GM19238 (cell line): ENCODE measurements at regions not wholly inside any gene's neighbourhood (a gene's known extent, or its start where the extent isn't known, plus 50 kb on each side); places are given as distances from the start of the nearest gene placed in this dataset.

Source experiments
- DNase-seq: peaks from one replicate; pipeline ENCODE4 v3.0.0; 2011; ENCODE audit warnings: low spot score; ENCODE audit not compliant: insufficient read length

DNA sequence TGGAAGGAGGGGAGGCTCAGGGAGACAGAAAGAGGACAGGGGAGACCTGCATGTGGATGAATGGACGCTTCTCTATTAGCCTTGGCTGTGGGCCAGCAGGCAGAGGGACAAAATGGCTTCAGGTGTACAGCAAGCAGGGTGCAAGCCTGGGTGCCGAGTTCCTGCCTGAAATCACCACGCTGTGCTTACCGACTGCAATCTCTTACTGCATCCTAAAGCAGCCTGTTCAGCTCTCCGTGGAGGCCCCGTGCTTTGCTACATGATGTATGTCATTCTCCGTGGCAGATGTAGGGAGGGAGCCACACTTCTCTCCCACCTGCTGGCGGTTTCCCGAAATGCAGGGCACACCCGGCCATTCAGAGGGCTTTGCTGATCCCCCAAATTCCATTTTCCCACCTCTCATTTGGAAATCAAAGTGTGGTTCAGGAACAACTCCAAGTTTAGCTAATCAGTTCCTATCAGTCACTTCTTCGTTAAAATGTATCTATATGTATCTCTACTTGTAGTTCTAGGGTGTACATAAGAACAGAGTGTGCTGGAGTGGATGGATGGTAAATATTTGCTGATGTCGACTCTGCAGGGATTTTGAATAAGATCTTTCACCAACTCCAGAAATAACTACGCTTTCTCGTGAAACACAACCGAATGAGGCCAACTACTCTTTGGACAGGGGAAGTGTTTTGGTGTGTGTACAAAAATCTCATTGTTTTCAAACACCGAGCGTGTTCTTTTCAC is 122.3 kb upstream of the BACE2 start:
- no peak for DNase-seq

DNA sequence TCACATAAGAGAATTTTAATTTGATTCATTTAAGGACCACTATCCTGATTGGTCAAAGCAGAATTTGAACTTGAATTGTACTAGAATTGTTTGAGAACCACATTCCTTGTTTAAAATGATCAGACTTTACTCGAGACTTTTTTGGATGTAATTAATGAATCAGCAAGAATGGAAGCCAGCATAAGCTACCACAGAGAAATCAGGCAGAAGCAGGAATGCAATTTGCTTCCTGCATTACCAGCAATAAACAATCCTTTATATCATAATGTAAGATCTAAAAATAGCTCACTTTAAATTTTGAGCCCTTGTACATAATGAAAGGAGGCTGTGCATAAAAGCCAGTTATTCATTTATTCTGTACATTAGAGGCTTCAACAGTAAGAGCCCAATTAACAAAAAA is 119.8 kb upstream of the BACE2 start:
- DNase-seq, result no peak

DNA sequence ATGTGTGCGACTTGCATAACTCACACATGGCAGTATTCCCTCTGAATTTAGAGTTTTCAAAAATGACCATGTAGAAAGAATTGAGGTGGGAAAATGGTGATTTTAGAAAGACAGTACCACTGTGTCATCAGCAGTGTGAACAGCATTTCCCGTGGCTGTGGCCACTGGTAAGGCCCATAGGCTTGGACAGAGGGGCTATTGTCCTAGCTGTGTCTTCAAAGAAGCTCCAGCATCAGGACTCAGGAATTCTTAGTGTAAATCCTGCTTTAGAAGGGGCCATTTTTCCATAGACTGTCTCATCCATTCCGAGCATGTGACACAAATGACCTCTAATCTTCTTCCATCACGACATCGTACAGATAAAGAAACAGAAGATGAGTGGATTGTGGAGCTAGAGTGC is 119.3 kb upstream of the BACE2 start:
- no peak for DNase-seq

DNA sequence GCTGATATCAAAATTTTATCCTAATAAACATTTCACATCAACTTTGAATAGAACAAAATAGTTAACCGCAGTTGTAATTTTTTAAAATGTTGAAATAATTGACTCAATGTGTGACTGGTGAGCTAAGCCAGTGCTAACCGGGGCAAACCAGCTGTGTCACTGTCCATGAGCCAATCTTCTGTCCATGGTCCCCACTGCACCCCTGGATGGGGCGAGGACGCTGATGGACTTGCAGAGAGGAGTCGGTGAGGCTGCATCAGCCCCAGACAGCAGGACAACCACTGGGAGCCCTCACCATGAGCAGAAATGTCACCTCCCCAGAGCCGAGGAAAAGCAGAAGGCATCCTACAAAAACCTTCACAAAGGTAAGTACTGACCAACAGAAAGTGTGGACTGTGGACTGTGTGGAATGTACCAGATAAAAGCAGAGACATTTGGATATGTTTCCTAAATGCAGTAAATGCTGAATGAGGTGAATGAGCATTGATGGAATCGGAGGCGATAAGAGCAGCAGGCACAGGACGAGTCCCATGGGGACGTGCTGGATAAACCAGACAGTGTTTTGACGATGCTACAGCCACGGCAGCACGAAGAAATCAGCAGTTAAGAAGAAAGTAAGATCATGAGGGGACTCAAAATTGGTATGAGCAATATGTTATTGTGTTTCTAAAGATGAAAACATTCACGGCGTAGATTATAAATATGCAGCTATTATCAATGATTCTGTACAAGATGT is 115.0 kb upstream of the BACE2 start:
- DNase-seq, result no peak

DNA sequence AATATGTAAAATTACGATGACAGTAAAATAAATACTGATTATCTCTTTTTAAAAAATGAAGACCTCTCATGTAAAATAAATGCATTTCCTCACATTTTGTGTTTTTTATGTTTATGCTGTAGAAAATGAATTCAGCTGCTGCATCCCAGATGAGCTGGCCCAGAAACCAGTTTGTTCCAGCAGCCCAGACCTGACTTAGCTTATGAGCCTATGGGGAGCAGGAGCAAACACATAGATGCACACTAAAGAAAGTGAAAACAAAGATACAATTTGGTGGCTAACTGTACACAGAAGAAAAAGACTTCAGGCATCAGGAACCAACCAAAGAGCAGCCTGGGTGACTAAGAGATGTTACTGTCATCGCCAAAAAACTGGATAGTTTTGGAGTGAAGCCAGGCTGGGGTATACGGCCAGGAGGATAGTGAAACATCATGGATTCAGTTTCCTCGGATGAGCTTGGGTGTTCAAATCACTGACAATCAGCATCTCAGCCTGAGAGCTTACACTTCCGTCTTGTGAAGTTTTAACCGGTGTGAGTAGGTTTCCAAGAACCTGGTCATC is 113.9 kb upstream of the BACE2 start:
- no peak for DNase-seq

DNA sequence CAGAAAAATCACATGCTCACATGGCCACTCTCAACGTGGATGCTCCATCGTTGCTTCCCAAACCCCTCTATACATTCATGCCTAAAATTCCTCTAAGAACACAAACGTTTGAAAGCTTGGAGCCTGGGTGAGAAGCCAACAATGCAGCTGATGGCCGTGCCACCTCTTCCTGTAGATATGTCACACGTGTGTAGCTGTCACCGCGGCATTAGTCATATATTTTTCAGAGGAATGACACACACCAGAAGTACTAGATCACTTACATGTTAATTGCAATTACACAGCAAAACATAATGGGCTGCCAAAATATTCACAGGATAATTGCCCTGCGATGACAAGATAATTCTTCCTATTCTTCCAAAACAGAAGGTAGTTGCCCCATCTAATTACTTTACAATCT is 112.7 kb upstream of the BACE2 start:
- DNase-seq, result no peak

DNA sequence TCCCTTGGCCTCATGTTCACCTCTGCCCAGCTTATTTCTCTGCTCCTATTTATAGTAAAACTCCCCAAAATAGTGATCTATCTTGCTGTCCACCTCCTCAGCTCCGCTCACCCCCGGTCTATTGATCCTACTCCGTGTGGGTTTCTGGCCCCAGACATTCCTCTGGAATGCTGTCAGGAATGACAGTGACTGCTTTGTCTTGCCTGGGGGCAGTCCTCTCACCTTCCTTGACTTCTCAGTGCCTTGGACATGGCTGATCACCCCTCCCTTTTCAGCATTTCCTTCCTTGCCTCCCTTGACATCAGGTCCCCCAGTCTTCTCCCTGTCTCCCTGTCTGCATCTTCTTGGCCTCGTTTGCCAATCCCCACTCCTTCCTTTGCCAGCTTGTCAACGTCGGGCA is 108.1 kb upstream of the BACE2 start:
- no peak for DNase-seq

DNA sequence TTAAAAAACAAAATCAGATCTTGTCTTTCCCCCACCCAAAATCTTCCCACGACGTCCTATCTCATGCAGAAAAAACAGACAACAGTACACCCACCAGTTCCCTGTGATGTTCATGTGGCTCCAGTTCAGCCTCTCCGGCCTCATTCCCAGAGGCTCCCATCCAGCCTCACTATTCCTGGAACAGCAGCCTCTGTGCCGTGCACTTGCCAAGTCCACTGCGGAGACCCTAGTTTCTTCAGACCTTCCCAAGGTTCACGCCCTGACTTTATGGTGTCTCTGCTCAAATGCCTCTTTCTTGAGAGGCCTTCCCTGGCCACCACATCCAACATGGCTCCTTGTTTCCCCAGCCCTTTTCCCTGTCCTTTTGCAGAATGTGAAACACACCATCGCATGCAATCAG is 106.3 kb upstream of the BACE2 start:
- no peak for DNase-seq

DNA sequence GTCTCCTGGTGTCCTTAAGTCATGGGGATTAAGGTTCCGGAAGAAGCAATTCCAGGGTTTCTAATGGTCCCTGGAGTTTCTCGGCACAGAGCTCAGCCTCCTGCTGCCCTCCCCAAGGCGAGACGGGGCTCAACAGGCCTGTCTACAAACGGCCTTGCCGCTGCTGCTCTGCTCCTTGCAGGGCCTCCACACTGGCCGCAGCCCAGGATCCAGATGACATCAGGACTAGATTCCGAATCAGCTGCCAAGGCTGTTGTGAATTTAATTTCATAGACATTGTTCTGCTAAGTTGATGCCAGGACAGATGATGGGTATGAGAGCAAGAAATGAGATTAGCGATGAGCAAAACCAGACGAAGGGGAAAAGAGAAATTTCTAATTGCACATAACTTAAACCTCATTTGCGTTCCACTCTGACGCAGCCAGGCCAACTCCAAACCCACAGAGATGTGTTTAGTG is 103.6 kb upstream of the BACE2 start:
- DNase-seq, result no peak

DNA sequence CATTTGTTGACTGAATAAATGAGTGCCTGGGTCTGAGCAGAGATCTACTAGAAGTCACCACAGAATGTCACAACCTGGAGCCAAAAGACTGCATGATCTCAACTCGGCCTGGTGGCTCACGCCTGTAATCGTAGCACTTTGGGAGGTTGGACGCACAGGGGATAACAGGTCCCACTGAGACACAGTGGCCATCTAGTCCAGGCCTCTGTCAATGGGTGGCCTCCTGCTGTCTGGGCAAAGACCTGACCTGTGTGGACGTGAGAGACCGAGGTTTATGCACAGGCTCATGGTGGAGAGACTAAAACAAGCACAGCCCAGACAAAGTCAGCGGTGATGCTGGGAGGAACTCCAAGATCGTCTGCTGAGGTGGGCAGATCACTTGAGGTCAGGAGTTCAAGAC is 103.0 kb upstream of the BACE2 start:
- DNase-seq, result no peak

DNA sequence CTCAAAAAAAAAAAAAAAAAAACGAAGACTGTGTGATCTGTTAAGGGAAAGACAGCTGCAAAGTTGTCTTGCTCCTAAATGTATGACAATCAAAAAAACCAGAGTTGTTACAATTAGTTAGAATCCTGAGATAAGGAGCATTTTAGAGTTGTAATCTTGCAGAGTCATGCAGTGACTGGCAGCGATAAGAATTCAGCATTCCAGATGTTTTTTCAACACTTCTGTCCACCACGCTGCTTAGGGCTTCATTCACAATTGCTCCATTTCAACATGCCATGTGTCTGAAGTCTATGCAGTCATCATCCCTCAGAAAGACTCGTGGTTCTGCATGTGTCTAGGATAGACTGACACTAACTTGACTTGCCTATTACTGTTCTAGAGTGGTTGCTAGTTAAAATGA is 102.4 kb upstream of the BACE2 start:
- no peak for DNase-seq

DNA sequence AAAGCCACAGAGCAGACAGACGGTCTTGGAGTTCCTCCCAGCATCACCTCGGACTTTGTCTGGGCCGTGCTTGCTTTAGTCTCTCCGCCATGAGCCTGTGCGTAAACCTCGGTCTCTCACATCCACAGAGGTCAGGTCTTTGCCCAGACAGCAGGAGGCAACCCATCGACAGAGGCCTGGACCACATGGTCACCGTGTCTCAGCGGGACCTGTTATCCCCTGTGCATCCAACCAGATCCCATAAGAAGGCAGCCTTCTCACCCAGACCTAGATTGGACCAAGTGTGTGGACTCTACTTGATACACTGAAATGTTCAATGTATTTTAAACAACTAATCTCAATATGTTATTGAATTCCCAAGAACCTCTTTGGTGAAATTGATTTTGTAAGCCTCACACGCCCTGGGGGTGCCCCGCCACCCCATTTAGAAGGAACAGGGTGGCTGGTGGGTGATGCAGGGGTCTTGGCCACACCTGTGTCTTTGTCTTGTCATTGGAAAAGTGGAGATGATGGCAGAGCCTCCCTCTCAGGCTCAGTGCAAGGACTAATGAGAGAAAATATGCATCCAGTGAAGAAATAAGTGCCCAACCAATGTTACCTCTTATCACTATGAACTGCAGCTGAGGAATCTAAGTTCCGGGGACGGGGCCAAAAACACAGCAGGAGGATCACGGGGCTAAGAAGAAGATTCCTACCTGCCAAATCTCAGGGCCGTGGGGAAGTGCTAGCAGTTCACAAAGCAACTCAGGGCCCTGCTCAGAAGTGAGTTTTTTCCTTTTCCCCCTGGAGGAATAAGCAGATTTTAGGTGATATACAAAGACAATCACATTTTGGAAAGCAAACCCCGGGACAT is 101.6 kb upstream of the BACE2 start:
- no peak for DNase-seq

DNA sequence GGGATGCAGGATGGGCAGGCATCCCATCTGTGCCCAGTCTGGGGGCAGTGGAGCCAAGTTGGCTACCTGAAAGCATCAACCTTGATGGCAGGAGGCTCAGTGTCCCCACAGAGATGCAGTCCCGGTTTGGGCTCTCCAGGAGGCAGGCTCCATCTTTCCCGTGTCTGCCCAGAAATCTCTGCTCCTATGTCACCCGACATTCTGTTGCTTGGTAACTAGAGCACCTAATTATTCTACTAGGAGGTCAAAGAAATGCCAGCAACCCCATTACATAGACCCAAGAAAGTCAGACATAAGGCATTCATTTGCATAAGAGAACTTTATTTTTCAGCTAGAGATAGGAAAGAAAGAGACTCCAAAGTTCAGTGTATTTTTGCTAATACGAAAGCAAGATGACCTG is 100.3 kb upstream of the BACE2 start:
- DNase-seq, result no peak

DNA sequence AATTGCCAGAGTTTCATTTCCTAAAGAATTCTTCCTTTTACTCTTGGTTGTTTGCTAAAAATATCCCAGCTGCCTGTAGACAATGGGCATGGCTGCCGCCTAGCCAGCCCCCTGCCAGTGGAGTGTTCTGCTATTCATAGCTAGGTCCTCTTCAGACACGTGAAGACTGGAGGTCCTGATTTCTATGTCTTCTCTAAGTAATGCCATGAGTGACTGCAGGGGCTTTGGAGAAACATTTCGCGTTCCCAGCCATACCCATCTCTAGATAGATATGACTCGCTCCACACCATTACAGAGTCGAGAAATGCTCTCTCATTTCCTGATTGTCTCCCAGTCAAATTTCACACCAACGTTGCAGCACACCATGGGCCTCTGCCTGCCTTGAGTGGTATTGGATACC is 99.5 kb upstream of the BACE2 start:
- no peak for DNase-seq

DNA sequence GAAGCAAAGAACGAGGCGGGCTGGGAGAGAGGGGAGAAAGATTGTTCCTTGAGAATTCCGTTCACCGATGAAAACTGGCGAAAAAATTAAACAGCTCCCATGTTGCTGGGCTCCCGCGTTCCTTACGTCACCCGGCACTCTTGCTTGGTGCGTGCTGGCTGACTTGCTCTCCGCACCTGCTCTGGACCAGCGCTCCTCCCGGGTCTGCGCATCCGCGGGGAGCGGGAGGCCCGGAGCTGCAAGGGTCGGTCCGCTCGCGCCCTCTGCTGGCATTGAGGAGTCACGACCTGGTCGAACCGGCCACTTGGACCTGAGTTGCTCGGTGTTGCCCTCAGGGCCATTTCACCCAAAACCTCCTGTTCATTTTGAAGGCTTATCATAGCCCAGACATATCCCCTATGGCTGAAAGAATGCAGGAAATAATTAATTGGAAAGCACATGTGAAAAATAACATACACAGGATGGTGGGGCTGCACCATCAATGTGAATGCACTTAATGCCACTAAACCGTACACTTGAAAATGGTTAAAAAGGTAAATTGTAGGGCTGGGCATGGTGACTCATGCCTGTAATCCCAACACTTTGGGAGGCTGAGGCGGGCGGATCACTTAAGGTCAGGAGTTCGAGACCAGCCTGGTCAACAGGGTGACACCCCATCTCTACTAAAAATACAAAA is 98.9 kb upstream of the BACE2 start:
- DNase-seq, result peak; percentile 61

DNA sequence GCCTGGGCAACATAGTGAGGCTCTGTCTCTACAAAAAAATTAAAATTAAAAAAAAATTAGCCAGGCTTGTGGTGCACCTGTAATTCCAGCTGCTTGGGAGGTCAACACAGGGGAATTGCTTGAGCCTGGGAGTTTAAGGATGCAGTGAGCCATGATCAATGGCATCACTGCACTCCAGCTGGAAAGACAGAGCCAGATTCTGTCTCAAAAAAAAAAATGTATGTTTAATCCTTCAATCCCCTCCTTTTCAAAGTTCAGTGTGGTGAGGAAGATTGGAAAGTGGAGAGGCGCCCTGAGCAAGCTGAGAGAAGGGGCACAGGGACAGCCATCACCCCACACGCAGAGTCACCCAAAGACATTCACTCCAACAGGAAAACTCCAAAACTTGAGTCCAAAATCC is 97.7 kb upstream of the BACE2 start:
- DNase-seq, result no peak

DNA sequence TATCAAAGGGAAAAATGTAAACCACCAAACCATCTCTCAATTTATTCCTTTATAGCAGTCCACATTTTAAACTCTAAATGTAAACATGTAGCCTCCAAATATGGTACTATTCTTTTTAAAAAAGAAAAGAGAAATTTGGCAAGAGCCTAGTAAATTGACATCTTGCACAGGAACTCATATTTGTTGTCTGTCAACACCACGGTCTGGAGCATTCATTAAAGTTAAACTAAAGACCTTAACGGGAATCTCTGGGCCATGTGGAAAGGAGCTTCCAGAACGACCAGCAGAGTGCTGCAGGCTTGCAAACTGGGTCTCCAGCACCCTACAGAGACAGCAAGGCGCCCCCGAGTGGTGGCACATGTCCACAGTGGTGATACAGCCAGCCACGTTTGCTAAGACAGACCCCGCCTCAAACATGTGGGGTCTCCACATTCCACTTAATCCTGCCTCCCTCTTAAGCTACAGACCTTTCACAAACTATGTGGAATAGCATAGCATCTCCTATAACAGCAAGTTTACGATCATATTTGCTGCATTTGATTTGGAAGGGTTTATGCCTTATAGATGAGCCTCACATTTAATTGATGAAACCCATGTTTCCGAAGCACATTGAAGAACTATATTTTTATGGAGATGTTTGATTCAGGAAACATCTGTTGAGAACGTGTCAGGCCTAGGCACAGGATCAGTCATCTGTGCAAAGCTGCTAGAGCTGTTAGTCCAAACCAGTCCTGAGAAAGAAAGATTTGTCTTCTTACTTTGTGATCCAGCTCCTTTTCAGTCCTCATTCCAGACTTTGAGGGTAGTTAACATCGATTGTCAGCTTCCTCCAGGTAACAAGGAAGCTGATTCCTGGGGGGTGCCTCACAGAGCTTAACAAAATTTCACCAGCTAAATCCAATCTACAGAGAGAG is 96.4 kb upstream of the BACE2 start:
- DNase-seq, result no peak

DNA sequence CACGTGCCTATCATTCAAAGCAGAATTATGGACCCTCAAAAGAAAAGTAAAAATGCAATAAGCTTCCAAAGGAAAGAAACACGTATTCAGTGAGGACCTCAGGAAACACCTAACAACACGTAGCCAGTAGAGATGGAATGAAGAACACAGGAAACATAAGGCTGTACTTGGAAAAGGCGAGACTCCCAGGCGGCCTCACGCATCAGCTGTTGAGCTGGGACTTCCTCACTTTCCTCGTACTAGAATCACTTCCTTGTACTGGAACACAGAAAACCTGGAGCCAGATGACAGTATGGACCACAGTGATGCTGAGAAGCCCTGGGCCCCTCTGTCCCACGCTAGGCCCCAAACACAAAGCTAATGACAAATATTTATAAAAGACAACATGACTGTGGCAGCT is 94.4 kb upstream of the BACE2 start:
- DNase-seq, result no peak

DNA sequence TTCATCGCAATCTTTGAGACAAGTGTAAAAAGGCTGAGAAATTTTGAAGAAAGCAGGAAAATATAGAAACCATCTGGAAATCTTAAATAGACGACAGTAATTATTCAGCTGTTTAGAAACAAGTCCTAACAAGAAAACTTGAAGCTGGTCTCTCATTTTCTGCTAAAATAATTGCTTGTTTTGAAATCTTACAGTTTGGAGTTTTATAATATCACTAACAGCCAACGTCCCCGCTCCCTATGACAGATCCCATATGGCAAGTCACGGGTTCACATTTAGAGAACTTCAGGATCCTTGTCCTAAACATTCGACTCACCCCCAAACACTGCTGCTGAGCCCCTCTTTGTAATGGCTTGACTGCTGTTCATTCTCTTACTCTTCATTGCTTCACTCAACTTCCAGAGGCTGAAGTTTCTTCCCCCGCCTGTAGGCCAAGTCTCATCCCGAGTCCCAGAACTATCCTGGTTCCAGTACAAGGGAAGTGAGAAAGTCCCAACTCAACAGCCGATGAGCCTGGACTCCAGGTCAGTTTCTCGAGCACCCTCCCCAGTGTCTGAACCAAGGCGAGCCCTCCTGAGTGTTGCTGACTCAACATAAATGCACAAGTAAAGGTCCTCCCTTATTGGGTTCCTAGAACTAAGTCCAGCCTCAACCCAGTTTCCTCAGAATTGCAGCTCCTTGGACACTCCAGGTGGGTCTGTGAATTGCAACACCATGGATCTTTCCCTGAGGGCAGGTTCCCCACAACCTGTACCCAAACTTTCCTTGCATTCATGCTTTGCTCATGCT is 93.4 kb upstream of the BACE2 start:
- no peak for DNase-seq
